ENCODE measurements at regions not wholly inside any gene's neighbourhood (a gene's known extent, or its start where the extent isn't known, plus 50 kb on each side); places are given as distances from the start of the nearest gene placed in this dataset.

- Mint-ChIP-seq H3K36me3 (ENCODE audit: low read depth) (no peaks in the 10 kb centered on the region), H3K4me1 (no peaks in the 10 kb centered on the region), H3K27me3 (ENCODE audit: insufficient read depth, low read depth, poor library complexity) (no peaks in the 10 kb centered on the region), H3K4me3 (no peak overlapping the region), H3K9me3 (no peaks in the 10 kb centered on the region), H3K27ac (no peak overlapping the region)
- Histone ChIP-seq H3K27me3 (ENCODE audit: insufficient read depth) (no peaks in the 10 kb centered on the region), H4K20me1 (replicated peaks; ENCODE audit: insufficient read depth) (no peaks in the 10 kb centered on the region), H2AFZ (no peak overlapping the region), H3K4me2 (no peak overlapping the region), H3K4me1 (ENCODE audit: insufficient read depth) (no peaks in the 10 kb centered on the region), H3F3A (replicated peaks; ENCODE audit: low read depth) (no peaks in the 10 kb centered on the region), H3K9me2 (ENCODE audit: insufficient read depth) (0 out of 2 replicates have a peak, but pooled peaks cover 7% of the 10 kb centered on the region), H3K4me3 (no peak overlapping the region), H3K79me2 (replicated peaks; ENCODE audit: insufficient read depth) (no peaks in the 10 kb centered on the region), H3K36me3 (ENCODE audit: insufficient read depth) (no peaks in the 10 kb centered on the region), H3K27ac (ENCODE audit: low read depth) (no peak overlapping the region)
- DNase-seq (ENCODE audit: low spot score) (peak; percentile 6), ATAC-seq (no peak)
- no peak for TF ChIP-seq ZNF114 (CRISPR knock-in tag; IDR thresholded peaks at IDR 0.05)
- no peak for TF ChIP-seq ETS1 (IDR thresholded peaks at IDR 0.05)
- no peak for TF ChIP-seq JUNB (IDR thresholded peaks at IDR 0.05; ENCODE audit: unreplicated experiment)
- TF ChIP-seq, protein P1, sequence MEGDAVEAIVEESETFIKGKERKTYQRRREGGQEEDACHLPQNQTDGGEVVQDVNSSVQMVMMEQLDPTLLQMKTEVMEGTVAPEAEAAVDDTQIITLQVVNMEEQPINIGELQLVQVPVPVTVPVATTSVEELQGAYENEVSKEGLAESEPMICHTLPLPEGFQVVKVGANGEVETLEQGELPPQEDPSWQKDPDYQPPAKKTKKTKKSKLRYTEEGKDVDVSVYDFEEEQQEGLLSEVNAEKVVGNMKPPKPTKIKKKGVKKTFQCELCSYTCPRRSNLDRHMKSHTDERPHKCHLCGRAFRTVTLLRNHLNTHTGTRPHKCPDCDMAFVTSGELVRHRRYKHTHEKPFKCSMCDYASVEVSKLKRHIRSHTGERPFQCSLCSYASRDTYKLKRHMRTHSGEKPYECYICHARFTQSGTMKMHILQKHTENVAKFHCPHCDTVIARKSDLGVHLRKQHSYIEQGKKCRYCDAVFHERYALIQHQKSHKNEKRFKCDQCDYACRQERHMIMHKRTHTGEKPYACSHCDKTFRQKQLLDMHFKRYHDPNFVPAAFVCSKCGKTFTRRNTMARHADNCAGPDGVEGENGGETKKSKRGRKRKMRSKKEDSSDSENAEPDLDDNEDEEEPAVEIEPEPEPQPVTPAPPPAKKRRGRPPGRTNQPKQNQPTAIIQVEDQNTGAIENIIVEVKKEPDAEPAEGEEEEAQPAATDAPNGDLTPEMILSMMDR (conservative IDR thresholded peaks at IDR 0.05; ENCODE audit: low read depth in 2 of 2): peak in 1 of 2 experiments; percentile 24; a peak in 2 of 4 replicates
- TF ChIP-seq ZNF331 (CRISPR knock-in tag; IDR thresholded peaks at IDR 0.05; ENCODE audit: low read depth): no peak
Observed at GRCh38 chr4:137980641-137981040, 261.5 kb downstream of the SLC7A11 start.

DNA sequence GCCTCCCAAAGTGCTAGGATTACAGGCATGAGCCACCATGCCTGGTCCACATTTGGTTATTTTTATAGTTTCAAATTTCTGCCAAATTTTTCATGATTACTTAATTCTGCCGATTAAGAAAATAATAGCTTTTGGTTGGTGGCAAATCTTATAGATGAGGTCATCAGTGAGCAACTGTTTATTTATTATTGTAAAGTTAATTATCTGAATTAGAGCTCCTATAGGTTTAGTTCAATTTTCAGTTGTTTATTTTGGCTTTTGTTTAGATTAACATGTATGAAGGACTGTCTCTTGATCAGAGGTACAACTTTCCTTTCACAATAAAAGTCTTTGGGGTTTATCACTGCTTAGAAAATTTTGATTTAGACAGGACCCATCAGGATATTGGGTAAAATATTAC lies 262.2 kb downstream of the SLC7A11 start:
- H4K20me1 ChIP-seq (replicated peaks; ENCODE audit: insufficient read depth): no peaks in the 10 kb centered on the region
- H3K27me3 ChIP-seq (ENCODE audit: insufficient read depth): no peaks in the 10 kb centered on the region
- Mint-ChIP-seq H3K36me3 (ENCODE audit: low read depth) (no peaks in the 10 kb centered on the region), H3K4me1 (no peaks in the 10 kb centered on the region), H3K27me3 (ENCODE audit: insufficient read depth, low read depth, poor library complexity) (no peaks in the 10 kb centered on the region), H3K4me3 (no peak overlapping the region), H3K9me3 (no peaks in the 10 kb centered on the region), H3K27ac (no peak overlapping the region)
- no peak overlapping the region for H2AFZ ChIP-seq
- no peaks in the 10 kb centered on the region for H3F3A ChIP-seq (replicated peaks; ENCODE audit: low read depth)
- H3K36me3 ChIP-seq (ENCODE audit: insufficient read depth): no peaks in the 10 kb centered on the region
- no peak for TF ChIP-seq JUNB (IDR thresholded peaks at IDR 0.05; ENCODE audit: unreplicated experiment)
- no peak for TF ChIP-seq EZH2 (IDR thresholded peaks at IDR 0.05; ENCODE audit: low read depth, unreplicated experiment)
- no peak for TF ChIP-seq EZH2phosphoT487 (IDR thresholded peaks at IDR 0.05; ENCODE audit: unreplicated experiment)
- no peaks in the 10 kb centered on the region for H3K79me2 ChIP-seq (replicated peaks; ENCODE audit: insufficient read depth)
- 0 out of 2 replicates have a peak, but pooled peaks cover 7% of the 10 kb centered on the region for H3K9me2 ChIP-seq (ENCODE audit: insufficient read depth)
- H3K4me2 ChIP-seq: no peak overlapping the region
- no peak overlapping the region for H3K4me3 ChIP-seq
- ATAC-seq: no peak
- H3K4me1 ChIP-seq (ENCODE audit: insufficient read depth): no peaks in the 10 kb centered on the region
- H3K27ac ChIP-seq (ENCODE audit: low read depth): no peak overlapping the region
- DNase-seq (ENCODE audit: low spot score): no peak
